HepG2 (cell line): ENCODE measurements at regions not wholly inside any gene's neighbourhood (a gene's known extent, or its start where the extent isn't known, plus 50 kb on each side); places are given as distances from the start of the nearest gene placed in this dataset.

Experiments used
- NFE2L1 ChIP-seq: sonication (generic); formaldehyde crosslinking; IDR thresholded peaks from 2 replicates; pipeline ENCODE4 v1.4.0; 2020; ENCODE audit warnings: missing genetic modification reagents, mild to moderate bottlenecking, borderline replicate concordance
- NFKB2 ChIP-seq: sonication (generic); formaldehyde crosslinking; IDR thresholded peaks from 2 replicates; pipeline ENCODE4 v1.4.0; 2020; ENCODE audit warnings: missing genetic modification reagents, borderline replicate concordance
- ZBTB7A ChIP-seq: sonication (generic); formaldehyde crosslinking; IDR thresholded peaks from 2 replicates; pipeline ENCODE4 v1.8.0; 2022; ENCODE audit warnings: mild to moderate bottlenecking, missing genetic modification reagents
- ZNF33B ChIP-seq: sonication (generic); formaldehyde crosslinking; IDR thresholded peaks from 2 replicates; pipeline ENCODE4 v1.5.1; 2020; ENCODE audit warnings: mild to moderate bottlenecking, missing genetic modification reagents
- ZNF839 ChIP-seq: sonication (generic); formaldehyde crosslinking; IDR thresholded peaks from 2 replicates; pipeline ENCODE4 v1.4.0; 2020; ENCODE audit warnings: missing genetic modification reagents, mild to moderate bottlenecking, borderline replicate concordance
- TF ChIP-seq, protein P1 (sequence below): sonication (generic); formaldehyde crosslinking; IDR thresholded peaks from 2 replicates; pipeline ENCODE4 v1.8.0; 2022; ENCODE audit warnings: missing genetic modification reagents, mild to moderate bottlenecking, moderate library complexity, borderline replicate concordance
- TF ChIP-seq, protein P2 (sequence below): sonication (generic); formaldehyde crosslinking; IDR thresholded peaks from 2 replicates; pipeline ENCODE4 v1.8.1; 2022; ENCODE audit warnings: low read depth, mild to moderate bottlenecking, missing genetic modification reagents
- TF ChIP-seq, protein P3 (sequence below): fragments of 450-650 bp; IDR thresholded peaks from 2 replicates; pipeline ENCODE4 v1.6.1; 2016
- TF ChIP-seq, protein P4 (sequence below): sonication (generic); formaldehyde crosslinking; IDR thresholded peaks from 2 replicates; pipeline ENCODE4 v1.8.1; 2023; ENCODE audit warnings: missing genetic modification reagents, mild to moderate bottlenecking, borderline replicate concordance

DNA sequence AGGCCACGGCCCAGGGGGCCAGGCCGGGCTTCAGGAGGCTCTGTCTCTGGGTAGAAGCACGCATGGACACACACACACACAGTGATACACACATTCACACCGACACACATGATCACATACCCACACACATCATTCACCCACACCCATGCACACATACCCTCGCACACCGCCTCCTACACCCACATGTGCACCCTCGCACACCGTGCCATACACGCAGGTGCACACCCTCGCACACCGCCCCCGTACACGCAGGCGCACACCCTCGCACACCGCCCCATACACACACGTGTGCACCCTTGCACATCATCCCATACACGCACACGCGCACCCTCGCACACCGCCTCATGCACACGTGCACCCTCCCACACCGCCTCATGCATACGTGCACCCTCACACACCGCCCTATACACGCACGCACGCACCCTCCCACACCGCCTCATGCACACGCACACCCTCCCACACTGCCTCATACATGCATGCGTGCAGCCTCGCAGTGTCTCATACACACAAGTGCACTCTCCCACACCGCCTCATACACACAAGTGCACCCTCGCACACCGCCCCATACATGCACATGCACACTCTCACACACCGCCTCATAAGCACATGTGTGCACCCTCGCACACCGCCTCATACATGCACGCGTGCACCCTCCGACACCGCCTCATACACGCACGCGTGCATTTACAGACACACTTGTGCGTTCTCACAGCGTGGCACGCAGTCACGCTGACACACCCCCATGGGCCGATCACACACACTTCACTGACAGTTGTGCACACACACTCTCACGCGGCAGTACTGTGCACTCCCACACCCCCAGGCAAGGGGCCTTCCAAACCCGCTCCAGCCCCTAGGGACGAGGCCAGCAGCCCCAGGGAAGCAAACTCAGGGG is 128.1 kb downstream of the SIK1 start (continued):
- TF ChIP-seq, protein P1, sequence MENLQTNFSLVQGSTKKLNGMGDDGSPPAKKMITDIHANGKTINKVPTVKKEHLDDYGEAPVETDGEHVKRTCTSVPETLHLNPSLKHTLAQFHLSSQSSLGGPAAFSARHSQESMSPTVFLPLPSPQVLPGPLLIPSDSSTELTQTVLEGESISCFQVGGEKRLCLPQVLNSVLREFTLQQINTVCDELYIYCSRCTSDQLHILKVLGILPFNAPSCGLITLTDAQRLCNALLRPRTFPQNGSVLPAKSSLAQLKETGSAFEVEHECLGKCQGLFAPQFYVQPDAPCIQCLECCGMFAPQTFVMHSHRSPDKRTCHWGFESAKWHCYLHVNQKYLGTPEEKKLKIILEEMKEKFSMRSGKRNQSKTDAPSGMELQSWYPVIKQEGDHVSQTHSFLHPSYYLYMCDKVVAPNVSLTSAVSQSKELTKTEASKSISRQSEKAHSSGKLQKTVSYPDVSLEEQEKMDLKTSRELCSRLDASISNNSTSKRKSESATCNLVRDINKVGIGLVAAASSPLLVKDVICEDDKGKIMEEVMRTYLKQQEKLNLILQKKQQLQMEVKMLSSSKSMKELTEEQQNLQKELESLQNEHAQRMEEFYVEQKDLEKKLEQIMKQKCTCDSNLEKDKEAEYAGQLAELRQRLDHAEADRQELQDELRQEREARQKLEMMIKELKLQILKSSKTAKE (CRISPR knock-in tag) = 0 out of 2 replicates have a peak, but pooled peaks have one; percentile 18
- TF ChIP-seq, protein P2, sequence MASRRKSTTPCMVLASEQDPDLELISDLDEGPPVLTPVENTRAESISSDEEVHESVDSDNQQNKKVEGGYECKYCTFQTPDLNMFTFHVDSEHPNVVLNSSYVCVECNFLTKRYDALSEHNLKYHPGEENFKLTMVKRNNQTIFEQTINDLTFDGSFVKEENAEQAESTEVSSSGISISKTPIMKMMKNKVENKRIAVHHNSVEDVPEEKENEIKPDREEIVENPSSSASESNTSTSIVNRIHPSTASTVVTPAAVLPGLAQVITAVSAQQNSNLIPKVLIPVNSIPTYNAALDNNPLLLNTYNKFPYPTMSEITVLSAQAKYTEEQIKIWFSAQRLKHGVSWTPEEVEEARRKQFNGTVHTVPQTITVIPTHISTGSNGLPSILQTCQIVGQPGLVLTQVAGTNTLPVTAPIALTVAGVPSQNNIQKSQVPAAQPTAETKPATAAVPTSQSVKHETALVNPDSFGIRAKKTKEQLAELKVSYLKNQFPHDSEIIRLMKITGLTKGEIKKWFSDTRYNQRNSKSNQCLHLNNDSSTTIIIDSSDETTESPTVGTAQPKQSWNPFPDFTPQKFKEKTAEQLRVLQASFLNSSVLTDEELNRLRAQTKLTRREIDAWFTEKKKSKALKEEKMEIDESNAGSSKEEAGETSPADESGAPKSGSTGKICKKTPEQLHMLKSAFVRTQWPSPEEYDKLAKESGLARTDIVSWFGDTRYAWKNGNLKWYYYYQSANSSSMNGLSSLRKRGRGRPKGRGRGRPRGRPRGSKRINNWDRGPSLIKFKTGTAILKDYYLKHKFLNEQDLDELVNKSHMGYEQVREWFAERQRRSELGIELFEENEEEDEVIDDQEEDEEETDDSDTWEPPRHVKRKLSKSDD (CRISPR knock-in tag) = peak; percentile 41; the same call in 1 of the 2 replicates
- TF ChIP-seq ZBTB7A (0 out of 2 replicates have a peak, but pooled peaks have one; percentile 4), ZNF839 (CRISPR knock-in tag) (0 out of 2 replicates have a peak, but pooled peaks have one; percentile 44), NFKB2 (CRISPR knock-in tag) (no peak), NFE2L1 (CRISPR knock-in tag) (0 out of 2 replicates have a peak, but pooled peaks have one; percentile 48), ZNF33B (CRISPR knock-in tag) (no peak)
- TF ChIP-seq, protein P3, sequence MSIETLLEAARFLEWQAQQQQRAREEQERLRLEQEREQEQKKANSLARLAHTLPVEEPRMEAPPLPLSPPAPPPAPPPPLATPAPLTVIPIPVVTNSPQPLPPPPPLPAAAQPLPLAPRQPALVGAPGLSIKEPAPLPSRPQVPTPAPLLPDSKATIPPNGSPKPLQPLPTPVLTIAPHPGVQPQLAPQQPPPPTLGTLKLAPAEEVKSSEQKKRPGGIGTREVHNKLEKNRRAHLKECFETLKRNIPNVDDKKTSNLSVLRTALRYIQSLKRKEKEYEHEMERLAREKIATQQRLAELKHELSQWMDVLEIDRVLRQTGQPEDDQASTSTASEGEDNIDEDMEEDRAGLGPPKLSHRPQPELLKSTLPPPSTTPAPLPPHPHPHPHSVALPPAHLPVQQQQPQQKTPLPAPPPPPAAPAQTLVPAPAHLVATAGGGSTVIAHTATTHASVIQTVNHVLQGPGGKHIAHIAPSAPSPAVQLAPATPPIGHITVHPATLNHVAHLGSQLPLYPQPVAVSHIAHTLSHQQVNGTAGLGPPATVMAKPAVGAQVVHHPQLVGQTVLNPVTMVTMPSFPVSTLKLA = peak; percentile 88
- TF ChIP-seq, protein P4, sequence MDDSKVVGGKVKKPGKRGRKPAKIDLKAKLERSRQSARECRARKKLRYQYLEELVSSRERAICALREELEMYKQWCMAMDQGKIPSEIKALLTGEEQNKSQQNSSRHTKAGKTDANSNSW (CRISPR knock-in tag) = no peak
